Suprapubic skin (tissue), 4 donors: ENCODE measurements at regions not wholly inside any gene's neighbourhood (a gene's known extent, or its start where the extent isn't known, plus 50 kb on each side); places are given as distances from the start of the nearest gene placed in this dataset.

Source experiments
- DNase-seq, 2 donors: peaks; one replicate each; pipeline ENCODE4 v3.0.0-alpha.2; 2019; ENCODE audit warnings: low spot score in 2 of 2
- H3K27ac ChIP-seq: fragments of 200-600 bp; sonication (generic); one replicate; pipeline ENCODE4 v1.5.1; 2019
- H3K27me3 ChIP-seq: fragments of 200-600 bp; sonication (generic); one replicate; pipeline ENCODE4 v1.5.1; 2019
- H3K36me3 ChIP-seq: fragments of 200-600 bp; sonication (generic); one replicate; pipeline ENCODE4 v1.5.1; 2019
- H3K4me1 ChIP-seq: fragments of 200-600 bp; sonication (generic); one replicate; pipeline ENCODE4 v1.5.1; 2019
- H3K4me3 ChIP-seq: fragments of 200-600 bp; sonication (generic); one replicate; pipeline ENCODE4 v1.5.1; 2019; ENCODE audit warnings: mild to moderate bottlenecking
- H3K9me3 ChIP-seq: fragments of 200-600 bp; sonication (generic); one replicate; pipeline ENCODE4 v1.5.1; 2019
- CTCF ChIP-seq, 2 donors: fragments of 200-600 bp in 1 of 2; fragments of 450-650 bp in 1 of 2; sonication (generic) in 1 of 2; IDR thresholded peaks; one replicate each; pipeline ENCODE4 v1.5.1; 2016 to 2019; ENCODE audit warnings: antibody characterized with exemption in 2 of 2, mild to moderate bottlenecking in 1 of 2, moderate library complexity in 1 of 2
- EP300 ChIP-seq: sonication (generic); formaldehyde crosslinking; IDR thresholded peaks from one replicate; pipeline ENCODE4 v1.6.1; 2017; ENCODE audit warnings: antibody characterized with exemption
- POLR2A ChIP-seq, 2 donors: fragments of 450-650 bp; IDR thresholded peaks; one replicate each; pipeline ENCODE4 v1.6.1; 2017; ENCODE audit warnings: antibody characterized with exemption in 2 of 2, mild to moderate bottlenecking in 2 of 2, moderate library complexity in 2 of 2
- POLR2AphosphoS5 ChIP-seq, 3 donors: sonication (generic); formaldehyde crosslinking; IDR thresholded peaks; one replicate each; pipeline ENCODE4 v1.6.1; 2017; ENCODE audit warnings: antibody characterized with exemption in 3 of 3
- WGBS: methylation state at CpG from one replicate; pipeline ENCODE4 v1.1.5; 2018; 5-methylcytosine and 5-hydroxymethylcytosine counted together

- Histone ChIP-seq H3K4me3 (no peak overlapping the region), H3K36me3 (no peaks in the 10 kb centered on the region), H3K9me3 (no peaks in the 10 kb centered on the region), H3K27ac (no peak overlapping the region), H3K4me1 (peaks cover 27% of the 10 kb centered on the region), H3K27me3 (peaks cover 16% of the 10 kb centered on the region)
- 90% methylated on average over 19 of the region's 19 CpGs for WGBS
- DNase-seq: no peak
- TF ChIP-seq POLR2A (IDR thresholded peaks at IDR 0.05) (no peak), POLR2AphosphoS5 (IDR thresholded peaks at IDR 0.05) (no peak), EP300 (no peak), CTCF (IDR thresholded peaks at IDR 0.05) (no peak)
Measured at GRCh38 chr2:566379-567313, 110.6 kb downstream of the TMEM18 start.

- Histone ChIP-seq H3K4me3 (no peak overlapping the region), H3K36me3 (no peaks in the 10 kb centered on the region), H3K4me1 (peaks cover 23% of the 10 kb centered on the region), H3K27me3 (peaks cover 19% of the 10 kb centered on the region), H3K27ac (no peak overlapping the region), H3K9me3 (no peaks in the 10 kb centered on the region)
- no peak for TF ChIP-seq POLR2AphosphoS5 (IDR thresholded peaks at IDR 0.05)
- TF ChIP-seq EP300: no peak
- no peak for TF ChIP-seq POLR2A (IDR thresholded peaks at IDR 0.05)
- TF ChIP-seq CTCF (IDR thresholded peaks at IDR 0.05): no peak
- 90% methylated on average over 19 of the region's 19 CpGs for WGBS
- no peak for DNase-seq
Measured at GRCh38 chr2:564471-565181, 112.6 kb downstream of the TMEM18 start.

- H3K27me3 ChIP-seq: peaks cover 12% of the 10 kb centered on the region
- H3K27ac ChIP-seq: no peak overlapping the region
- H3K36me3 ChIP-seq: no peaks in the 10 kb centered on the region
- H3K4me3 ChIP-seq: no peak overlapping the region
- 76% methylated on average over 4 of the region's 10 CpGs for WGBS
- no peak for DNase-seq
- H3K9me3 ChIP-seq: no peaks in the 10 kb centered on the region
- H3K4me1 ChIP-seq: peaks cover 12% of the 10 kb centered on the region
- TF ChIP-seq CTCF (IDR thresholded peaks at IDR 0.05): no peak
- no peak for TF ChIP-seq EP300
- TF ChIP-seq POLR2A (IDR thresholded peaks at IDR 0.05): no peak
- no peak for TF ChIP-seq POLR2AphosphoS5 (IDR thresholded peaks at IDR 0.05)
Measured at GRCh38 chr2:563512-563911, 113.7 kb downstream of the TMEM18 start.

GRCh38 chr2:562391-563364 lies 114.5 kb downstream of the TMEM18 start:
- Histone ChIP-seq H3K27me3 (peaks cover 12% of the 10 kb centered on the region), H3K4me3 (no peak overlapping the region), H3K9me3 (no peaks in the 10 kb centered on the region), H3K36me3 (no peaks in the 10 kb centered on the region), H3K4me1 (peaks cover 4% of the 10 kb centered on the region), H3K27ac (no peak overlapping the region)
- 80% methylated on average over 17 of the region's 33 CpGs for WGBS
- no peak for DNase-seq
- TF ChIP-seq EP300: no peak
- TF ChIP-seq CTCF (IDR thresholded peaks at IDR 0.05): no peak
- no peak for TF ChIP-seq POLR2AphosphoS5 (IDR thresholded peaks at IDR 0.05)
- no peak for TF ChIP-seq POLR2A (IDR thresholded peaks at IDR 0.05)
